OCI-LY7 (cell line): ENCODE measurements at regions not wholly inside any gene's neighbourhood (a gene's known extent, or its start where the extent isn't known, plus 50 kb on each side); places are given as distances from the start of the nearest gene placed in this dataset.

ENCODE experiments used
- BruUV-seq: library from RNA; stranded (reverse); fragments of 400-500 nt; replicated peaks from 2 replicates; lab custom pipeline; 2021; lab: Mats Ljungman, UMichigan
- CTCF ChIA-PET: fragments of 300-600 bp; sonication (Branson Sonifier 250); formaldehyde crosslinking; loops from one replicate; lab custom pipeline; 2022; ENCODE audit warnings: antibody characterized with exemption; ENCODE audit not compliant: unreplicated experiment; lab: Charles Lee
- POLR2A ChIA-PET: fragments of 300-600 bp; sonication (Branson Sonifier 250); formaldehyde crosslinking; loops from one replicate; lab custom pipeline; 2022; ENCODE audit warnings: antibody characterized with exemption; lab: Charles Lee
- DNase-seq: peaks from one replicate; pipeline ENCODE4 v3.0.0-alpha.2; 2015; ENCODE audit warnings: low spot score
- H2AFZ ChIP-seq: fragments of 200-600 bp; sonication (generic), shearing (Covaris generic); 2 replicates; pipeline ENCODE4 v1.6.1; 2014; ENCODE audit warnings: mild to moderate bottlenecking, antibody characterized with exemption, low read length, moderate library complexity
- H3K27ac ChIP-seq: fragments of 200-600 bp; sonication (generic); 2 replicates; pipeline ENCODE4 v1.5.1; 2014; ENCODE audit warnings: mixed run types, low read depth, mild to moderate bottlenecking, moderate library complexity, low read length, inconsistent platforms; ENCODE audit not compliant: poor library complexity, severe bottlenecking
- H3K36me3 ChIP-seq: fragments of 200-600 bp; sonication (generic); 2 replicates; pipeline ENCODE4 v1.6.1; 2014; ENCODE audit warnings: mild to moderate bottlenecking, antibody characterized with exemption, low read length, moderate library complexity, mixed read lengths; ENCODE audit not compliant: insufficient read depth
- H3K4me1 ChIP-seq: fragments of 200-600 bp; sonication (generic); 2 replicates; pipeline ENCODE4 v1.5.1; 2014; ENCODE audit warnings: mild to moderate bottlenecking, low read length; ENCODE audit not compliant: insufficient read depth, poor library complexity, severe bottlenecking
- H3K4me2 ChIP-seq: fragments of 200-600 bp; sonication (generic); 2 replicates; pipeline ENCODE4 v1.6.1; 2014; ENCODE audit warnings: mild to moderate bottlenecking, low read length
- H3K4me3 ChIP-seq: fragments of 200-600 bp; sonication (generic); 2 replicates; pipeline ENCODE4 v1.5.1; 2014; ENCODE audit warnings: mild to moderate bottlenecking, low read depth, low read length; ENCODE audit not compliant: poor library complexity, severe bottlenecking
- H3K79me2 ChIP-seq: fragments of 200-600 bp; sonication (generic); 2 replicates; pipeline ENCODE4 v1.6.1; 2016; ENCODE audit warnings: low read depth, mild to moderate bottlenecking, low read length, moderate library complexity, mixed read lengths; ENCODE audit not compliant: insufficient read depth
- H3K9me2 ChIP-seq: fragments of 200-600 bp; sonication (generic); 2 replicates; pipeline ENCODE4 v1.6.1; 2016; ENCODE audit warnings: mild to moderate bottlenecking, low read length, mixed read lengths; ENCODE audit not compliant: insufficient read depth
- H3K9me3 ChIP-seq: fragments of 200-600 bp; sonication (generic); 2 replicates; pipeline ENCODE4 v1.6.1; 2014; ENCODE audit warnings: mild to moderate bottlenecking, mixed run types, low read length, mixed read lengths
- H4K20me1 ChIP-seq: fragments of 200-600 bp; sonication (generic); 2 replicates; pipeline ENCODE4 v1.6.1; 2014; ENCODE audit warnings: mild to moderate bottlenecking, antibody characterized with exemption, low read length, moderate library complexity, mixed read lengths; ENCODE audit not compliant: insufficient read depth
- EZH2phosphoT487 ChIP-seq: fragments of 200-600 bp; sonication (generic); IDR thresholded peaks from 2 replicates; pipeline ENCODE4 v1.6.1; 2018; ENCODE audit warnings: low read depth, borderline replicate concordance, mild to moderate bottlenecking, mixed run types, antibody characterized with exemption, low read length, moderate library complexity, mixed read lengths
- intact Hi-C: fragments of 100-400 bp; cut with micrococcal nuclease; formaldehyde crosslinking; loops from one replicate; pipeline ENCODE4 v1.10.0; 2022; ENCODE audit not compliant: unreplicated experiment
- TF ChIP-seq, protein P1 (sequence below): fragments of 200-600 bp; sonication (generic); conservative IDR thresholded peaks from 2 replicates; pipeline ENCODE4 v1.5.1; 2014; ENCODE audit warnings: mild to moderate bottlenecking, antibody characterized with exemption, low read length, moderate library complexity, mixed read lengths

GRCh38 chr5:62198421-62198820 is 107.6 kb upstream of the KIF2A start:
- Histone ChIP-seq H4K20me1 (no peaks in the 10 kb centered on the region), H2AFZ (no peak overlapping the region), H3K4me3 (no peak overlapping the region), H3K36me3 (no peaks in the 10 kb centered on the region), H3K9me3 (no peaks in the 10 kb centered on the region), H3K4me2 (no peak overlapping the region), H3K4me1 (no peaks in the 10 kb centered on the region), H3K9me2 (no peaks in the 10 kb centered on the region), H3K79me2 (no peaks in the 10 kb centered on the region), H3K27ac (no peak overlapping the region)
- TF ChIP-seq EZH2phosphoT487: no peak
- TF ChIP-seq, protein P1, sequence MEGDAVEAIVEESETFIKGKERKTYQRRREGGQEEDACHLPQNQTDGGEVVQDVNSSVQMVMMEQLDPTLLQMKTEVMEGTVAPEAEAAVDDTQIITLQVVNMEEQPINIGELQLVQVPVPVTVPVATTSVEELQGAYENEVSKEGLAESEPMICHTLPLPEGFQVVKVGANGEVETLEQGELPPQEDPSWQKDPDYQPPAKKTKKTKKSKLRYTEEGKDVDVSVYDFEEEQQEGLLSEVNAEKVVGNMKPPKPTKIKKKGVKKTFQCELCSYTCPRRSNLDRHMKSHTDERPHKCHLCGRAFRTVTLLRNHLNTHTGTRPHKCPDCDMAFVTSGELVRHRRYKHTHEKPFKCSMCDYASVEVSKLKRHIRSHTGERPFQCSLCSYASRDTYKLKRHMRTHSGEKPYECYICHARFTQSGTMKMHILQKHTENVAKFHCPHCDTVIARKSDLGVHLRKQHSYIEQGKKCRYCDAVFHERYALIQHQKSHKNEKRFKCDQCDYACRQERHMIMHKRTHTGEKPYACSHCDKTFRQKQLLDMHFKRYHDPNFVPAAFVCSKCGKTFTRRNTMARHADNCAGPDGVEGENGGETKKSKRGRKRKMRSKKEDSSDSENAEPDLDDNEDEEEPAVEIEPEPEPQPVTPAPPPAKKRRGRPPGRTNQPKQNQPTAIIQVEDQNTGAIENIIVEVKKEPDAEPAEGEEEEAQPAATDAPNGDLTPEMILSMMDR: no peak
- no peak for DNase-seq
- CTCF ChIA-PET: no interaction called here
- POLR2A ChIA-PET: no interaction called here
- BruUV-seq: no TSS peak
- intact Hi-C loops: no loop called here

DNA sequence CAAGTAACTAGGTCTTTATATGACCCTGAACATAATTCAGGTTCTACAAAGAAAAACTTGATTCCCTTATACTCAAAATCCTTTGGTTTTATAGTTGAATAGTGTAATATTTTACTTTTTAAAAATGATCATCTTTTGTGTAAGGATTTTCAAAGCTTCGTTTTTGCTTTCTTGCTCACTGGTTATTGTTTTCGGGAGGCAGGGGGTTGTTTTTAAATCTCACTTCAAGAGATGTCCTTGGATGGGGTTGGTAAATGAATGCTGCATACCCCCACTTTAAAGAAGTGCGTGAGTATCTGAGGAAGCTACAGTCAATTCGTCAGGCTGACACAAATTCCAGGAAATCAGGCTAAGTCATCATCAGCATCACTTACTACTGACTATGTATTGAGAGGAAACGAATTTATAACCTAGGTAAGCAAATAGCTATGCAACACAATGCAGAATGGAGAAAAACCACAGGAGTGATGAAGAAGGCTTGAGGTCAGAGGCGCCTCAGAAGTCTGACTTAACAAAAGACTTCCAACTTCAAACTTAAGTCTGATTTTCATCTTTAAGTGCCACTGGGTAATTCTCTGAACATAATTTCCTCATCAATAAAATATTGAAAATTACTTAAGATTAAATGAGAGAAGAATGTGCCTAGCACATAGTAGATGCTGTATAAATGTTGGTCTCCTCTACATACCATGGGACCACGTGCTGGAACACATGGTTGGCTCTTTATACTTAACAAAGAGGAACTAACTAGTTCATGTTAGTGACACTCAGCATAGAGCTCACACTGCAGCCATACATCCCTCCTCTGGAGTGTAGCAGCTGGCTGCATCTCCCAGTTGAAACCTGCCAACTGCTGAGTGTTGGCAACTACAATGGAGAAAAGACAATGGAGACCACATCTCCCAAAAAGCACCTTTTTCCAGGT is 106.0 kb upstream of the KIF2A start:
- no peaks in the 10 kb centered on the region for H4K20me1 ChIP-seq
- intact Hi-C loops: no loop called here
- H3K4me2 ChIP-seq: no peak overlapping the region
- CTCF ChIA-PET: no interaction called here
- no peak overlapping the region for H3K27ac ChIP-seq
- no TSS peak for BruUV-seq
- H3K79me2 ChIP-seq: no peaks in the 10 kb centered on the region
- DNase-seq: no peak
- POLR2A ChIA-PET: interaction anchor here (0.6 to 1.4 kb wide), 2 partner anchors 12 to 25 kb away, joined by 3 read pairs; no protein-coding TSS in a partner anchor
- H3K9me2 ChIP-seq: no peaks in the 10 kb centered on the region
- H3K4me3 ChIP-seq: no peak overlapping the region
- H3K36me3 ChIP-seq: no peaks in the 10 kb centered on the region
- H2AFZ ChIP-seq: no peak overlapping the region
- H3K9me3 ChIP-seq: no peaks in the 10 kb centered on the region
- no peaks in the 10 kb centered on the region for H3K4me1 ChIP-seq
- no peak for TF ChIP-seq EZH2phosphoT487
- TF ChIP-seq, protein P1: no peak
